Fibroblast of lung (primary cell): ENCODE measurements at regions not wholly inside any gene's neighbourhood (a gene's known extent, or its start where the extent isn't known, plus 50 kb on each side); places are given as distances from the start of the nearest gene placed in this dataset.

ENCODE experiments used
- DNase-seq, 2 donors: peaks; one replicate each; pipeline versions ENCODE4 v3.0.0 to v3.0.0-alpha.2; 2010; ENCODE audit warnings: low read depth in 2 of 2
- H2AFZ ChIP-seq: 2 replicates; pipeline ENCODE4 v1.5.1; 2012; ENCODE audit warnings: low read length, control low read depth, inconsistent platforms
- H3K27ac ChIP-seq: 2 replicates; pipeline ENCODE4 v1.5.1; 2011; ENCODE audit warnings: low read length, control low read depth; ENCODE audit not compliant: insufficient read depth
- H3K27me3 ChIP-seq: 2 replicates; pipeline ENCODE4 v1.5.1; 2011; ENCODE audit warnings: mild to moderate bottlenecking, low read length; ENCODE audit not compliant: control insufficient read depth, insufficient read depth
- H3K36me3 ChIP-seq: 2 replicates; pipeline ENCODE4 v1.5.1; 2011; ENCODE audit warnings: low read length; ENCODE audit not compliant: control insufficient read depth, insufficient read depth
- H3K4me1 ChIP-seq: 2 replicates; pipeline ENCODE4 v1.5.1; 2011; ENCODE audit warnings: low read length; ENCODE audit not compliant: control insufficient read depth, insufficient read depth; ENCODE audit errors: extremely low read depth
- H3K4me2 ChIP-seq: 2 replicates; pipeline ENCODE4 v1.5.1; 2011; ENCODE audit warnings: low read length, control low read depth; ENCODE audit not compliant: insufficient read depth; ENCODE audit errors: extremely low read depth
- H3K4me3 ChIP-seq, 4 experiments: fragments of 200-600 bp in 1 of 4; sonication (generic) in 1 of 4; replicated peaks in 1 of 4; 2 replicates each; pipeline ENCODE4 v1.5.1; 2011 to 2016; ENCODE audit warnings: low read length in 4 of 4, low read depth in 3 of 4, mild to moderate bottlenecking in 3 of 4, control low read depth in 2 of 4, inconsistent platforms in 1 of 4, mixed read lengths in 1 of 4; ENCODE audit not compliant: insufficient read depth in 1 of 4; ENCODE audit errors: control extremely low read depth in 1 of 4
- H3K79me2 ChIP-seq: 2 replicates; pipeline ENCODE4 v1.5.1; 2012; ENCODE audit warnings: mild to moderate bottlenecking, low read length, inconsistent platforms; ENCODE audit not compliant: control insufficient read depth, insufficient read depth
- H3K9ac ChIP-seq: 2 replicates; pipeline ENCODE4 v1.5.1; 2011; ENCODE audit warnings: mild to moderate bottlenecking, low read length, control low read depth; ENCODE audit not compliant: insufficient read depth
- H3K9me3 ChIP-seq: 2 replicates; pipeline ENCODE4 v1.5.1; 2012; ENCODE audit warnings: low read depth, low read length; ENCODE audit not compliant: control insufficient read depth, insufficient read depth
- H4K20me1 ChIP-seq: 2 replicates; pipeline ENCODE4 v1.5.1; 2011; ENCODE audit warnings: low read length; ENCODE audit not compliant: control insufficient read depth, insufficient read depth; ENCODE audit errors: extremely low read depth
- EZH2 ChIP-seq: IDR thresholded peaks from 2 replicates; pipeline ENCODE4 v1.5.1; 2012; ENCODE audit warnings: low read length, control low read depth, mild to moderate bottlenecking; ENCODE audit errors: missing control alignments
- TF ChIP-seq, protein P1 (sequence below), 2 donors: IDR thresholded peaks in 1 of 2; conservative IDR thresholded peaks in 1 of 2; 1 replicate in 1 of 2; 2 replicates in 1 of 2; pipeline ENCODE4 v1.5.1; 2011 to 2012; ENCODE audit warnings: low read length in 2 of 2, control low read depth in 1 of 2, inconsistent platforms in 1 of 2, low read depth in 1 of 2, mild to moderate bottlenecking in 1 of 2

DNA sequence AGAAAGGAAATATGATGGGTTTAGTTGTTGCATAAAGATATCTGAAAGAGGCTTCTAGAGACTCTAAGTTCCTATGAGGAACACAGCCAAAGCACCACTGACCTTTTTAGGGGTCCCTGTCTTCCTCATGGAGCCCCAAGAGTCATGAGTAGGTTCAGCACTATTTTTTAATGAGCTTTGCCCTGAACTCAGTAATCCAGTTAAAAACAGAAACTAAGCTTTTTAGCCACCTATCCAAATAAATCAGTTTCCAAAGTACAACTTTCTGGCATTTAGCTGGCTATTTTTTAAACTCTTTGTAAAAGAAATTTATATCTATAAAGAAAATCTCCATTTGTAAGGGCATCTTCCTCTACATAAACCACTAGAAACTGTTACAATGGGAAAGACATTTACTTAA, 241.8 kb upstream of the UBASH3B start:
- Histone ChIP-seq H3K4me3 (no peak overlapping the region), H2AFZ (no peak overlapping the region)
- TF ChIP-seq, protein P1, sequence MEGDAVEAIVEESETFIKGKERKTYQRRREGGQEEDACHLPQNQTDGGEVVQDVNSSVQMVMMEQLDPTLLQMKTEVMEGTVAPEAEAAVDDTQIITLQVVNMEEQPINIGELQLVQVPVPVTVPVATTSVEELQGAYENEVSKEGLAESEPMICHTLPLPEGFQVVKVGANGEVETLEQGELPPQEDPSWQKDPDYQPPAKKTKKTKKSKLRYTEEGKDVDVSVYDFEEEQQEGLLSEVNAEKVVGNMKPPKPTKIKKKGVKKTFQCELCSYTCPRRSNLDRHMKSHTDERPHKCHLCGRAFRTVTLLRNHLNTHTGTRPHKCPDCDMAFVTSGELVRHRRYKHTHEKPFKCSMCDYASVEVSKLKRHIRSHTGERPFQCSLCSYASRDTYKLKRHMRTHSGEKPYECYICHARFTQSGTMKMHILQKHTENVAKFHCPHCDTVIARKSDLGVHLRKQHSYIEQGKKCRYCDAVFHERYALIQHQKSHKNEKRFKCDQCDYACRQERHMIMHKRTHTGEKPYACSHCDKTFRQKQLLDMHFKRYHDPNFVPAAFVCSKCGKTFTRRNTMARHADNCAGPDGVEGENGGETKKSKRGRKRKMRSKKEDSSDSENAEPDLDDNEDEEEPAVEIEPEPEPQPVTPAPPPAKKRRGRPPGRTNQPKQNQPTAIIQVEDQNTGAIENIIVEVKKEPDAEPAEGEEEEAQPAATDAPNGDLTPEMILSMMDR (conservative IDR thresholded peaks at IDR 0.05 in 1 of 2, IDR thresholded peaks at IDR 0.05 in 1 of 2; ENCODE audit: low read depth in 1 of 2, low read length in 2 of 2), result no peak
- TF ChIP-seq EZH2, result no peak

GRCh38 chr11:122412581-122412980, 242.9 kb upstream of the UBASH3B start:
- no peaks in the 10 kb centered on the region for H3K9me3 ChIP-seq
- H3K27me3 ChIP-seq, result no peaks in the 10 kb centered on the region
- H3K4me2 ChIP-seq, result no peak overlapping the region
- no peak overlapping the region for H3K27ac ChIP-seq
- H3K9ac ChIP-seq, result no peak overlapping the region
- no peaks in the 10 kb centered on the region for H3K4me1 ChIP-seq
- H3K79me2 ChIP-seq, result no peaks in the 10 kb centered on the region
- no peak overlapping the region for H3K4me3 ChIP-seq
- DNase-seq, result no peak
- no peaks in the 10 kb centered on the region for H4K20me1 ChIP-seq
- H2AFZ ChIP-seq, result no peak overlapping the region
- TF ChIP-seq, protein P1 (conservative IDR thresholded peaks at IDR 0.05 in 1 of 2, IDR thresholded peaks at IDR 0.05 in 1 of 2; ENCODE audit: low read depth in 1 of 2, low read length in 2 of 2), result no peak
- no peak for TF ChIP-seq EZH2
- H3K36me3 ChIP-seq, result no peaks in the 10 kb centered on the region

More for the DNA sequence above, 241.8 kb upstream of the UBASH3B start:
- H3K9ac ChIP-seq, result no peak overlapping the region
- no peak overlapping the region for H3K4me2 ChIP-seq
- no peaks in the 10 kb centered on the region for H3K27me3 ChIP-seq
- no peak overlapping the region for H3K27ac ChIP-seq
- H3K9me3 ChIP-seq, result no peaks in the 10 kb centered on the region
- H4K20me1 ChIP-seq, result no peaks in the 10 kb centered on the region
- no peaks in the 10 kb centered on the region for H3K79me2 ChIP-seq
- H3K4me1 ChIP-seq, result no peaks in the 10 kb centered on the region
- no peaks in the 10 kb centered on the region for H3K36me3 ChIP-seq
- DNase-seq, result no peak

GRCh38 chr11:122406466-122406865, 249.1 kb upstream of the UBASH3B start:
- Histone ChIP-seq H3K79me2 (no peaks in the 10 kb centered on the region), H3K4me3 (no peak overlapping the region), H3K9ac (no peak overlapping the region), H3K27ac (no peak overlapping the region), H3K36me3 (no peaks in the 10 kb centered on the region), H3K4me2 (no peak overlapping the region), H3K4me1 (no peaks in the 10 kb centered on the region), H3K27me3 (no peaks in the 10 kb centered on the region), H4K20me1 (no peaks in the 10 kb centered on the region), H3K9me3 (no peaks in the 10 kb centered on the region), H2AFZ (no peak overlapping the region)
- DNase-seq, result no peak
- TF ChIP-seq, protein P1 (conservative IDR thresholded peaks at IDR 0.05 in 1 of 2, IDR thresholded peaks at IDR 0.05 in 1 of 2; ENCODE audit: low read depth in 1 of 2, low read length in 2 of 2), result no peak
